ENCODE measurements at regions not wholly inside any gene's neighbourhood (a gene's known extent, or its start where the extent isn't known, plus 50 kb on each side); places are given as distances from the start of the nearest gene placed in this dataset.

DNA sequence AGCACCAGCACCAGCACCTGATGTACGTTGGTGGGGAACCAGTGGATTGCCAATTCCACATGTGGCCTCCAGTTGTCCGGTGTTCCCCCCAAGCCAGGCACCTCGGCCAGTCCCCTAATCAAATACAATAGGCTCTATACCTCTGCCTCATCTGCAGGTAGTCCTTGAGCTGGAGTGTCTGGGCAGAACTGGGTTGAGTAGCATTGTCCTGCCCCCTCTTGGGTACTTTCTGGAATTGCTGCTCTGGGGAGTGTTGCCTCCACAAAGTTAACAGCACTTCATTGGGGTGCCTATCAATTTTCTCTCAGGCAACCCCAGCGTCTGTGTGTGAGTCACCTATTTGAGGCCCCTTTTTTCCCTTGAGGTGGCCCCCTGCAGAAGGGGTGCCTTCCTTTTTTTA, 413.0 kb upstream of the LARGE1 start:
- no TSS peak for BruUV-seq (replicated peaks)
- DNase-seq (ENCODE audit: low spot score): no peak
- ChIA-PET POLR2A (ENCODE audit: low non-redundant PET) (no interaction called here), CTCF (no interaction called here)
- Histone ChIP-seq H3K4me1 (ENCODE audit: insufficient read depth, low read length, poor library complexity, severe bottlenecking) (no peaks in the 10 kb centered on the region), H3K27me3 (replicated peaks; ENCODE audit: insufficient read depth, low read depth, low read length, poor library complexity) (no peaks in the 10 kb centered on the region), H3K27ac (ENCODE audit: low read depth, low read length, poor library complexity, severe bottlenecking) (no peak overlapping the region), H3K9me3 (ENCODE audit: low read depth, low read length, poor library complexity, severe bottlenecking) (peaks cover 34% of the 10 kb centered on the region), H3K4me3 (ENCODE audit: low read depth, low read length, poor library complexity, severe bottlenecking) (no peak overlapping the region), H3K36me3 (ENCODE audit: insufficient read depth, low read length, poor library complexity, severe bottlenecking) (no peaks in the 10 kb centered on the region)
- TF ChIP-seq, protein P1, sequence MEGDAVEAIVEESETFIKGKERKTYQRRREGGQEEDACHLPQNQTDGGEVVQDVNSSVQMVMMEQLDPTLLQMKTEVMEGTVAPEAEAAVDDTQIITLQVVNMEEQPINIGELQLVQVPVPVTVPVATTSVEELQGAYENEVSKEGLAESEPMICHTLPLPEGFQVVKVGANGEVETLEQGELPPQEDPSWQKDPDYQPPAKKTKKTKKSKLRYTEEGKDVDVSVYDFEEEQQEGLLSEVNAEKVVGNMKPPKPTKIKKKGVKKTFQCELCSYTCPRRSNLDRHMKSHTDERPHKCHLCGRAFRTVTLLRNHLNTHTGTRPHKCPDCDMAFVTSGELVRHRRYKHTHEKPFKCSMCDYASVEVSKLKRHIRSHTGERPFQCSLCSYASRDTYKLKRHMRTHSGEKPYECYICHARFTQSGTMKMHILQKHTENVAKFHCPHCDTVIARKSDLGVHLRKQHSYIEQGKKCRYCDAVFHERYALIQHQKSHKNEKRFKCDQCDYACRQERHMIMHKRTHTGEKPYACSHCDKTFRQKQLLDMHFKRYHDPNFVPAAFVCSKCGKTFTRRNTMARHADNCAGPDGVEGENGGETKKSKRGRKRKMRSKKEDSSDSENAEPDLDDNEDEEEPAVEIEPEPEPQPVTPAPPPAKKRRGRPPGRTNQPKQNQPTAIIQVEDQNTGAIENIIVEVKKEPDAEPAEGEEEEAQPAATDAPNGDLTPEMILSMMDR (conservative IDR thresholded peaks at IDR 0.05; ENCODE audit: low read depth, low read length): no peak
- no peak for TF ChIP-seq EZH2 (IDR thresholded peaks at IDR 0.05; ENCODE audit: borderline replicate concordance, low read depth, low read length, poor library complexity, severe bottlenecking)
- intact Hi-C loops (cut with micrococcal nuclease; ENCODE audit: unreplicated experiment): no loop called here

GRCh38 chr22:34334893-34335292, 414.6 kb upstream of the LARGE1 start:
- Histone ChIP-seq H3K36me3 (ENCODE audit: insufficient read depth, low read length, poor library complexity, severe bottlenecking) (no peaks in the 10 kb centered on the region), H3K27me3 (replicated peaks; ENCODE audit: insufficient read depth, low read depth, low read length, poor library complexity) (no peaks in the 10 kb centered on the region), H3K9me3 (ENCODE audit: low read depth, low read length, poor library complexity, severe bottlenecking) (peaks cover 34% of the 10 kb centered on the region), H3K4me3 (ENCODE audit: low read depth, low read length, poor library complexity, severe bottlenecking) (no peak overlapping the region), H3K27ac (ENCODE audit: low read depth, low read length, poor library complexity, severe bottlenecking) (no peak overlapping the region), H3K4me1 (ENCODE audit: insufficient read depth, low read length, poor library complexity, severe bottlenecking) (no peaks in the 10 kb centered on the region)
- TF ChIP-seq, protein P1 (conservative IDR thresholded peaks at IDR 0.05; ENCODE audit: low read depth, low read length): no peak
- no peak for TF ChIP-seq EZH2 (IDR thresholded peaks at IDR 0.05; ENCODE audit: borderline replicate concordance, low read depth, low read length, poor library complexity, severe bottlenecking)
- ChIA-PET POLR2A (ENCODE audit: low non-redundant PET) (no interaction called here), CTCF (no interaction called here)
- BruUV-seq (replicated peaks): no TSS peak
- intact Hi-C loops (cut with micrococcal nuclease; ENCODE audit: unreplicated experiment): no loop called here
- DNase-seq (ENCODE audit: low spot score): no peak

GRCh38 chr22:34344702-34345101, 424.4 kb upstream of the LARGE1 start:
- Histone ChIP-seq H3K9me3 (ENCODE audit: low read depth, low read length, poor library complexity, severe bottlenecking) (peaks cover 11% of the 10 kb centered on the region), H3K4me1 (ENCODE audit: insufficient read depth, low read length, poor library complexity, severe bottlenecking) (no peaks in the 10 kb centered on the region), H3K27ac (ENCODE audit: low read depth, low read length, poor library complexity, severe bottlenecking) (no peak overlapping the region), H3K4me3 (ENCODE audit: low read depth, low read length, poor library complexity, severe bottlenecking) (no peak overlapping the region), H3K36me3 (ENCODE audit: insufficient read depth, low read length, poor library complexity, severe bottlenecking) (no peaks in the 10 kb centered on the region), H3K27me3 (replicated peaks; ENCODE audit: insufficient read depth, low read depth, low read length, poor library complexity) (no peaks in the 10 kb centered on the region)
- no peak for TF ChIP-seq EZH2 (IDR thresholded peaks at IDR 0.05; ENCODE audit: borderline replicate concordance, low read depth, low read length, poor library complexity, severe bottlenecking)
- TF ChIP-seq, protein P1 (conservative IDR thresholded peaks at IDR 0.05; ENCODE audit: low read depth, low read length): no peak
- POLR2A ChIA-PET (ENCODE audit: low non-redundant PET): no interaction called here
- no TSS peak for BruUV-seq (replicated peaks)
- CTCF ChIA-PET: no interaction called here
- no peak for DNase-seq (ENCODE audit: low spot score)
- intact Hi-C loops (cut with micrococcal nuclease; ENCODE audit: unreplicated experiment): no loop called here

All from A673 (cell line).